ENCODE measurements at regions not wholly inside any gene's neighbourhood (a gene's known extent, or its start where the extent isn't known, plus 50 kb on each side); places are given as distances from the start of the nearest gene placed in this dataset.

DNA sequence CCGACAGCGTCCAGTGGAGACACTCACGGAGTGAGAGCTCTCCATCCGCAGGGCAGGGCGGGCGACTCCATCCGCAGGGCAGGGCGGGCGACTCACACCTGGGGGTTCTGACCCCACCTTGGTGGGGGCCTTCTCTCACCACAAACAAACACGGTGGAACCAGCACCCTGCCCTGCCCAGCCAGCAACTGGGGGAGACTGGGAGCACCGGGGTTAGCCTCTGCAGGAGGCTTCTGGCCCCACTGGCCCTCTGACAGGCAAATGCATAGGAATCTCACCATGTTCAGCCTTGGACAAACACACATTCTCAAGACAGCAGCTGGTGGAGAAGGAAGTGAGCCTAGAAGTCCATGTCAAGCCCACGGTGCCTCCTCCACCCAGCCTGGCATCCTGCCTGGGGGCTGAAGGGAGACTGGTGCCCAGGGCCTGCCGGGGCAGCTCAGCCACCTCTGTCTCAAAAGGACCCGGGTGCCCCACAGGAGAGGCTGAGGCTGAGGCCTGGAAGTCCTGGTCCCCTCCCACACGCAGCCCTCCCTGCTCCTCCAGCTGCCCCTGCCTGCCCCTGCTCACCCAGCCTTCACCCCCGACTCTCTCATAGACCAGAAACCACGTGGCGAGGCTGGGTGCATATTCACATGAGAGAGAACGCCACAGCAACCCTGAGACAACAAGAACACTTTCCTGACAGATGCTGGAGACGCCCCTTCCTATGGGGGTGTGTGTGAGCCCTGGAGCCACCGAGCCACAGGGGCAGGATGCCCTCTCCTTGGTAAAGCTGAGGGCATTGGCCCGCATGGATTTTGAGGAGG lies 98.4 kb upstream of the B3GAT1 start:
- TF ChIP-seq, protein P1, sequence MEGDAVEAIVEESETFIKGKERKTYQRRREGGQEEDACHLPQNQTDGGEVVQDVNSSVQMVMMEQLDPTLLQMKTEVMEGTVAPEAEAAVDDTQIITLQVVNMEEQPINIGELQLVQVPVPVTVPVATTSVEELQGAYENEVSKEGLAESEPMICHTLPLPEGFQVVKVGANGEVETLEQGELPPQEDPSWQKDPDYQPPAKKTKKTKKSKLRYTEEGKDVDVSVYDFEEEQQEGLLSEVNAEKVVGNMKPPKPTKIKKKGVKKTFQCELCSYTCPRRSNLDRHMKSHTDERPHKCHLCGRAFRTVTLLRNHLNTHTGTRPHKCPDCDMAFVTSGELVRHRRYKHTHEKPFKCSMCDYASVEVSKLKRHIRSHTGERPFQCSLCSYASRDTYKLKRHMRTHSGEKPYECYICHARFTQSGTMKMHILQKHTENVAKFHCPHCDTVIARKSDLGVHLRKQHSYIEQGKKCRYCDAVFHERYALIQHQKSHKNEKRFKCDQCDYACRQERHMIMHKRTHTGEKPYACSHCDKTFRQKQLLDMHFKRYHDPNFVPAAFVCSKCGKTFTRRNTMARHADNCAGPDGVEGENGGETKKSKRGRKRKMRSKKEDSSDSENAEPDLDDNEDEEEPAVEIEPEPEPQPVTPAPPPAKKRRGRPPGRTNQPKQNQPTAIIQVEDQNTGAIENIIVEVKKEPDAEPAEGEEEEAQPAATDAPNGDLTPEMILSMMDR (conservative IDR thresholded peaks at IDR 0.05; ENCODE audit: low read depth, low read length): no peak
- no peak for DNase-seq (ENCODE audit: low read depth)
- no peak overlapping the region for H3K4me3 ChIP-seq (ENCODE audit: low read length)

DNA sequence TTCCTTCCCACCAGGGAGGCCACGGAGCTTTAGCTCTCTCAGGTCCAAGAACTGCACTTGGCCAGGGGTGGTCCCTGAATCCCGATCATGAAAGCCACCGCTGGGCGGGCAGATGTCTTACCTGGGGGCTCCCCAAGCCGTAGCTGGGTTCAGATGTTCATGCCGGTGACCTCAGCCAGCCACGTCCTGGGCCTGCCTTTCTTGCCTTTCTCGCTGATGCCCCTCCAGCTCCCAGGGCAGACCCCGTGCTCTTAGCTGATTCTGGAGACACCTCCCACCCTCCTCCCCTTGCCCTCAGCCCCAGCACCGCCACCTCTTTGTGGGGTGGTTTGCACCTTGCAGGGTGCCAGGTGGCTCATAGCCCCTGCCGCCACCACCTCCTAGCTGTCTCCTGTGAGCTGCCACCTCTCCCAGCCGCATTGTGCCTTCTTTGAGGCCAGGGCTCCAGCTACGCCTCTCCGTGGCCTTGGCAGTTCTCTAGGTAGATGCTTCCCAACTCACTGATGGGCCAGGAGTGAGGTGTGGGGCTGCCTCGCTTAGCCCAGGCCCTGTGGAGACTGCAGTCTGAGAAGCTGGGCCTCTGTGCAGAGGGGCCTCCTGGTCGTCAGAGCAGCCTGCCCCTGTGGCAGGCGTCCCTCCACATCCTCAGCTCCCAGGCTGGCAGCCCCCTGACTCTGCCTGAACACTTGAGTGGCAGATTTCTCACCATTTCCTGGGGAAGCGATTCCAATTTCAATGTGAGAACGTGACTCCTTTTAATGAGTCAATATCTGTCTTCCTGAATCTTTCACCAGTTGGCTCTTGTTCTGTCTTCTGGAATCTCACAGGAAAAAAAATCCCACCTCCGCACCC lies 97.6 kb upstream of the B3GAT1 start:
- TF ChIP-seq, protein P1 (conservative IDR thresholded peaks at IDR 0.05; ENCODE audit: low read depth, low read length): no peak
- H3K4me3 ChIP-seq (ENCODE audit: low read length): no peak overlapping the region
- no peak for DNase-seq (ENCODE audit: low read depth)

GRCh38 chr11:134508219-134508990 lies 96.4 kb upstream of the B3GAT1 start:
- no peak for DNase-seq (ENCODE audit: low read depth)
- TF ChIP-seq, protein P1 (conservative IDR thresholded peaks at IDR 0.05; ENCODE audit: low read depth, low read length): no peak
- H3K4me3 ChIP-seq (ENCODE audit: low read length): no peak overlapping the region

DNA sequence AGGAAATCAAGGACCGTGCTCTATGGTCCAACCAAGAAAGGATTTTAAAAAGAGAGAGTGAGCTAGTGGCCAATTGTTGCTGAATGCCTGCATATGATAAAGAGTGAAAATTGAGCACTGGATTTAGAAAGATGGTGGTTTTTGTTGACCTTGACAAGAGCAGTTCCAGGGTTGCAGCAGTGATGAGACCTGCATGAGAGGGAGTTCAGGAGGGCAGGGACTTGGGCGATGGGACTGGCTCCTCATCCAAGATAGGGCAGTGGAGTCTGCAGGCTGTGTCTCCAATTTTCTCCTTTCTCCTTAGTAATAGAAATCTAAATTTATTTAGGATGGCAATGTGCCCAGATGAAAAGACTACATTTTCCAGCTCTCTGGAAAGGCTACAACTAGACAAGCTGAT lies 94.0 kb upstream of the B3GAT1 start:
- DNase-seq (ENCODE audit: low read depth): no peak
- TF ChIP-seq, protein P1 (conservative IDR thresholded peaks at IDR 0.05; ENCODE audit: low read depth, low read length): no peak
- H3K4me3 ChIP-seq (ENCODE audit: low read length): no peak overlapping the region

DNA sequence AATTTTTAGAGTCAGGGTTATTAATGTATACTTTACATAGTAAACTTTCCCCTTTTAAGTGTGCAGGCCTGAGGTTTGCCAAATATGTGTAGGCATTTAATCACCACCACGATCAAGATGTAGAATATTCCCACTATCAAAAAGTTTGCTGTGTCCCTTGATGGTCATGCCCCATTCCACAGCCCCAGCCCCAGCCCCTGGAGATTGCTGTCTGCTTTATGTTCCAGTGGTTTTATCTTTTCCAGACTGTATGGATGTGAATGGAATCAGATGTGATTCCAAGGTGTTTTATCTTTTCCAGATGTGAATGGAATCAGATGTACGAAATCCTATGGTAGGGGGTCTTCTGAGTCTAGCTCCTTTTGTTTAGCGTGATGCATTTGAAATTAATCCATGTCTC lies 93.1 kb upstream of the B3GAT1 start:
- H3K4me3 ChIP-seq (ENCODE audit: low read length): no peak overlapping the region
- no peak for DNase-seq (ENCODE audit: low read depth)
- TF ChIP-seq, protein P1 (conservative IDR thresholded peaks at IDR 0.05; ENCODE audit: low read depth, low read length): no peak

DNA sequence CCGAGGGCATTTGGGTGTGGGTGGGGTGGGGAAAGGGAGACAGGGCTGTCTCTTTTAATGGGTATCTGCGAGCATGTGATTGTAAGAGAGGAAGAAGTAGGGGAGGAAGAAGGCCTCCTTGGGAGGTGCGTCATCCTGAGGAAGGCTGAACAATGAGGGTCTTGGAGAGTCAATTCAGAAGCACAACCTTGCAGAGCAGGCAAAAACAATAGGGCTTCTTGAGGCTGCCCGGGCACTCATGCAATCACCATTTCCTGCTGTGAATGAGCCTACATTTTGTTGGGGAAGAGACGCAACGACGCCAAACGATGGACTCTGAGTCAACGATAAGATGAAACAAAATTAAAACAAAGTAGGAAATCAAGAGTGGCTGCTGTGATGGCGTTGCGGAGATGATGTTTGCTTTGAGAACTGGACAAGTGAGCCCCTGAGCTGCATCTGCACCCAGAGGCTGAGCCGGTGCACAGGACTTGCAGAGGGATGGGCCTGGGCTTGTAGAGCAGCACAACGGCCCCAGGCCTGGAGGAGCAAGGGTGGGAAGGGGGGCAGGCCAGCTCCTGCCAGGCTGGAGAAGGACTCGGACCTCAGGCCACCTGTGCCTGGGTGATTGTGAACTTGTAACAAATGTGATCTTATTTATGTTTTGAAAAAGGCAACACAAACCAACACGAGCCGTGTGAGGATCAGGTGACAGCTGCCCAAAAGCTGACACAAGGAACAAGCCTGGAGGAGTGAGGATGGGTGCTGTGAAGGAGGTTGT lies 92.3 kb upstream of the B3GAT1 start:
- no peak for DNase-seq (ENCODE audit: low read depth)
- no peak overlapping the region for H3K4me3 ChIP-seq (ENCODE audit: low read length)
- TF ChIP-seq, protein P1 (conservative IDR thresholded peaks at IDR 0.05; ENCODE audit: low read depth, low read length): no peak
